H1 (cell line): ENCODE measurements at regions not wholly inside any gene's neighbourhood (a gene's known extent, or its start where the extent isn't known, plus 50 kb on each side); places are given as distances from the start of the nearest gene placed in this dataset.

Experiments
- CTCF ChIA-PET: fragments of 300-600 bp; sonication (Branson Sonifier 250); formaldehyde crosslinking; loops from one replicate; lab custom pipeline; 2021; ENCODE audit not compliant: partially characterized antibody; lab: Charles Lee
- POLR2A ChIA-PET: fragments of 300-600 bp; sonication (Branson Sonifier 250); formaldehyde crosslinking; loops from one replicate; lab custom pipeline; 2021; ENCODE audit warnings: inconsistent platforms; ENCODE audit not compliant: partially characterized antibody; lab: Charles Lee
- DNase-seq, 2 experiments: peaks; one replicate each; pipeline versions ENCODE4 v3.0.0 to v3.0.0-alpha.2; 2010 to 2022; ENCODE audit warnings: low spot score in 2 of 2, low read depth in 1 of 2, mixed read lengths in 1 of 2
- FAIRE-seq: peaks from 2 replicates; lab custom pipeline; 2011; peaks lifted over from hg19 to GRCh38; lab: Jason Lieb, UNC
- H2AFZ ChIP-seq: 2 replicates; pipeline ENCODE4 v1.8.1; 2012; ENCODE audit warnings: low read length, inconsistent platforms
- H2AK5ac ChIP-seq: 2 replicates; pipeline ENCODE4 v1.6.1; 2013; ENCODE audit warnings: low read depth, low read length
- H2BK120ac ChIP-seq: replicated peaks from 2 replicates; pipeline ENCODE3; 2013; ENCODE audit warnings: low read depth, low read length, inconsistent platforms
- H2BK12ac ChIP-seq: 2 replicates; pipeline ENCODE4 v1.6.1; 2013; ENCODE audit warnings: low read depth, low read length
- H2BK15ac ChIP-seq: 2 replicates; pipeline ENCODE4 v1.6.1; 2013; ENCODE audit warnings: low read length
- H2BK20ac ChIP-seq: 2 replicates; pipeline ENCODE4 v1.6.1; 2013; ENCODE audit warnings: low read length
- H2BK5ac ChIP-seq: 2 replicates; pipeline ENCODE4 v1.6.1; 2013; ENCODE audit warnings: low read depth, low read length
- H3K14ac ChIP-seq: 2 replicates; pipeline ENCODE4 v1.6.1; 2013; ENCODE audit warnings: inconsistent platforms; ENCODE audit not compliant: insufficient read length
- H3K18ac ChIP-seq: 2 replicates; pipeline ENCODE4 v1.6.1; 2013; ENCODE audit warnings: low read length; ENCODE audit errors: extremely low read depth
- H3K23ac ChIP-seq: 2 replicates; pipeline ENCODE4 v1.6.1; 2013; ENCODE audit warnings: inconsistent platforms; ENCODE audit not compliant: insufficient read length
- H3K23me2 ChIP-seq: 2 replicates; pipeline ENCODE4 v1.6.1; 2013; ENCODE audit warnings: low read depth, low read length
- H3K27ac ChIP-seq: 2 replicates; pipeline ENCODE4 v1.6.1; 2011; ENCODE audit warnings: low read depth, low read length, inconsistent platforms
- H3K27me3 ChIP-seq, 4 experiments: replicated peaks in 1 of 4; 1 replicate in 1 of 4; 2 replicates in 3 of 4; pipeline versions ENCODE4 v1.6.1 to v1.8.1; 2011 to 2013; ENCODE audit warnings: low read length in 3 of 4, mild to moderate bottlenecking in 3 of 4, inconsistent platforms in 2 of 4, mixed read lengths in 2 of 4, moderate library complexity in 1 of 4; ENCODE audit not compliant: control insufficient read depth in 3 of 4, insufficient read depth in 3 of 4; ENCODE audit errors: extremely low read depth in 1 of 4
- H3K36me3 ChIP-seq, 4 experiments: 2 replicates each; pipeline versions ENCODE4 v1.6.1 to v1.8.1; 2011 to 2013; ENCODE audit warnings: mild to moderate bottlenecking in 4 of 4, low read length in 3 of 4, moderate library complexity in 2 of 4, control low read depth in 1 of 4, inconsistent platforms in 1 of 4; ENCODE audit not compliant: insufficient read depth in 4 of 4, control insufficient read depth in 2 of 4
- H3K4ac ChIP-seq: replicated peaks from 2 replicates; pipeline ENCODE3; 2013; ENCODE audit warnings: low read length, low read depth, mixed read lengths, inconsistent platforms; ENCODE audit not compliant: insufficient read length
- H3K4me1 ChIP-seq, 4 experiments: replicated peaks in 1 of 4; 1 replicate in 1 of 4; 2 replicates in 3 of 4; pipeline versions ENCODE4 v1.6.1 to v1.8.1; 2011 to 2013; ENCODE audit warnings: low read length in 3 of 4, inconsistent platforms in 2 of 4, mixed read lengths in 1 of 4; ENCODE audit not compliant: insufficient read depth in 4 of 4, control insufficient read depth in 3 of 4
- H3K4me2 ChIP-seq, 2 experiments: 2 replicates each; pipeline versions ENCODE4 v1.6.1 to v1.8.1; 2011 to 2013; ENCODE audit warnings: low read depth in 2 of 2, low read length in 2 of 2, control low read depth in 1 of 2, inconsistent platforms in 1 of 2, mild to moderate bottlenecking in 1 of 2; ENCODE audit not compliant: insufficient read depth in 1 of 2
- H3K4me3 ChIP-seq, 4 experiments: fragments of 200-600, 300-600 bp in 1 of 4; sonication (generic), shearing (Covaris generic), sonication (Bioruptor Twin) in 1 of 4; 2 replicates each; pipeline versions ENCODE4 v1.5.1 to v1.8.1; 2011 to 2016; ENCODE audit warnings: low read length in 4 of 4, low read depth in 3 of 4, control low read depth in 2 of 4, inconsistent platforms in 2 of 4, mild to moderate bottlenecking in 2 of 4, mixed read lengths in 1 of 4, moderate library complexity in 1 of 4; ENCODE audit not compliant: insufficient read depth in 2 of 4; ENCODE audit errors: extremely low read depth in 1 of 4
- H3K56ac ChIP-seq: replicated peaks from 2 replicates; pipeline ENCODE3; 2013; ENCODE audit warnings: low read depth, mild to moderate bottlenecking, mixed read lengths, low read length, inconsistent platforms; ENCODE audit not compliant: insufficient read length
- H3K79me1 ChIP-seq: 2 replicates; pipeline ENCODE4 v1.6.1; 2013; ENCODE audit warnings: low read depth, low read length, control low read depth
- H3K79me2 ChIP-seq, 2 experiments: 2 replicates each; pipeline versions ENCODE4 v1.6.1 to v1.8.1; 2012 to 2013; ENCODE audit warnings: low read length in 2 of 2, mild to moderate bottlenecking in 2 of 2, inconsistent platforms in 1 of 2; ENCODE audit not compliant: insufficient read depth in 2 of 2, control insufficient read depth in 1 of 2
- H3K9ac ChIP-seq, 4 experiments: replicated peaks in 1 of 4; 1 replicate in 1 of 4; 2 replicates in 3 of 4; pipeline versions ENCODE4 v1.6.1 to v1.8.1; 2011 to 2013; ENCODE audit warnings: low read depth in 3 of 4, low read length in 3 of 4, control low read depth in 2 of 4, mild to moderate bottlenecking in 2 of 4, moderate library complexity in 2 of 4, inconsistent platforms in 1 of 4; ENCODE audit errors: extremely low read depth in 1 of 4
- H3K9me3 ChIP-seq, 2 experiments: 2 replicates each; pipeline versions ENCODE4 v1.6.1 to v1.8.1; 2012 to 2013; ENCODE audit warnings: mild to moderate bottlenecking in 2 of 2, moderate library complexity in 2 of 2, control low read depth in 1 of 2, inconsistent platforms in 1 of 2, low read depth in 1 of 2, low read length in 1 of 2, mixed read lengths in 1 of 2; ENCODE audit not compliant: insufficient read depth in 2 of 2
- H4K20me1 ChIP-seq, 2 experiments: replicated peaks in 1 of 2; 2 replicates each; pipeline versions ENCODE3 to v1.8.1; 2011 to 2013; ENCODE audit warnings: inconsistent platforms in 2 of 2, low read length in 2 of 2, mild to moderate bottlenecking in 1 of 2; ENCODE audit not compliant: insufficient read depth in 2 of 2, control insufficient read depth in 1 of 2
- H4K5ac ChIP-seq: 2 replicates; pipeline ENCODE4 v1.6.1; 2013; ENCODE audit warnings: low read length, low read depth, mixed read lengths, inconsistent platforms; ENCODE audit not compliant: insufficient read length
- H4K8ac ChIP-seq: 2 replicates; pipeline ENCODE4 v1.8.0; 2013; ENCODE audit warnings: mild to moderate bottlenecking, moderate library complexity, low read length, inconsistent platforms; ENCODE audit not compliant: insufficient read depth; ENCODE audit errors: extremely low read depth
- H4K91ac ChIP-seq: replicated peaks from 2 replicates; pipeline ENCODE3; 2013; ENCODE audit warnings: low read length, mixed read lengths, inconsistent platforms; ENCODE audit not compliant: insufficient read length
- CBX8 ChIP-seq: fragments of 300-800, 300-1000 bp; sonication (generic); IDR thresholded peaks from 2 replicates; pipeline ENCODE4 v1.7.1; 2016; ENCODE audit warnings: low read depth, low read length, borderline replicate concordance
- EGR1 ChIP-seq: IDR thresholded peaks from 2 replicates; pipeline ENCODE4 v1.6.1; 2011; ENCODE audit warnings: low read depth, low read length, borderline replicate concordance
- GABPA ChIP-seq: IDR thresholded peaks from 2 replicates; pipeline ENCODE4 v1.6.1; 2011; ENCODE audit warnings: mild to moderate bottlenecking, low read length, moderate library complexity, borderline replicate concordance; ENCODE audit not compliant: insufficient read depth
- JUN ChIP-seq: IDR thresholded peaks from 2 replicates; pipeline ENCODE4 v1.6.1; 2011; ENCODE audit warnings: low read depth, mild to moderate bottlenecking, improper control_type of control experiment, low read length
- NANOG ChIP-seq: IDR thresholded peaks from 2 replicates; pipeline ENCODE4 v1.6.1; 2011; ENCODE audit warnings: low read length, low read depth, mild to moderate bottlenecking, inconsistent platforms; ENCODE audit not compliant: insufficient read depth, poor library complexity, severe bottlenecking
- SIX5 ChIP-seq: IDR thresholded peaks from 2 replicates; pipeline ENCODE4 v1.6.1; 2011; ENCODE audit warnings: mild to moderate bottlenecking, low read depth, low read length
- SP4 ChIP-seq: IDR thresholded peaks from 2 replicates; pipeline ENCODE4 v1.6.1; 2012; ENCODE audit warnings: low read length, inconsistent platforms
- WGBS, 2 experiments: shearing (Covaris generic) in 1 of 2; methylation state at CpG; one replicate each; pipeline versions ENCODE4 v1.1.6 to v1.1.7; 2013 to 2015; ENCODE audit warnings: low lambda C conversion rate in 2 of 2, mixed read lengths in 2 of 2, inconsistent platforms in 1 of 2, low coverage in 1 of 2, missing lambda C conversion rate in 1 of 2; ENCODE audit not compliant: insufficient replicate concordance in 2 of 2, insufficient coverage in 1 of 2, insufficient read length in 1 of 2; ENCODE audit errors: extremely low coverage in 1 of 2, missing lambda C conversion rate in 1 of 2; 5-methylcytosine and 5-hydroxymethylcytosine counted together

- no peak overlapping the region for H3K18ac ChIP-seq
- H3K36me3 ChIP-seq = no peaks in the 10 kb centered on the region
- H3K27me3 ChIP-seq = no peaks in the 10 kb centered on the region
- H4K8ac ChIP-seq = no peak overlapping the region
- H3K4me3 ChIP-seq = no peak overlapping the region
- no peaks in the 10 kb centered on the region for H4K20me1 ChIP-seq
- no peak for TF ChIP-seq CBX8
- no peak for TF ChIP-seq SP4
- TF ChIP-seq JUN = no peak
- TF ChIP-seq GABPA = no peak
- no peak for TF ChIP-seq SIX5
- TF ChIP-seq NANOG = no peak
- no peak for TF ChIP-seq EGR1
- H3K23me2 ChIP-seq = peaks cover 2% of the 10 kb centered on the region; the same call in 1 of the 2 replicates
- H2BK120ac ChIP-seq = no peak overlapping the region
- CTCF ChIA-PET = interaction anchor here (0.7 to 1.0 kb wide), 2 partner anchors 117 to 120 kb away, joined by 3 read pairs; no protein-coding TSS in a partner anchor
- POLR2A ChIA-PET = interaction anchor here (0.9 kb wide), 1 partner anchor 17 kb away, joined by 3 read pairs; no protein-coding TSS in a partner anchor
- no peak overlapping the region for H3K4me2 ChIP-seq
- no peak overlapping the region for H2AFZ ChIP-seq
- H2AK5ac ChIP-seq = no peak overlapping the region
- H3K9ac ChIP-seq = no peak overlapping the region
- H2BK12ac ChIP-seq = no peak overlapping the region
- no peak overlapping the region for H3K14ac ChIP-seq
- no peak overlapping the region for H2BK15ac ChIP-seq
- no peak overlapping the region for H2BK20ac ChIP-seq
- H3K79me2 ChIP-seq = no peaks in the 10 kb centered on the region
- no peak overlapping the region for H3K27ac ChIP-seq
- no peak overlapping the region for H2BK5ac ChIP-seq
- no peaks in the 10 kb centered on the region for H3K4me1 ChIP-seq
- no peak overlapping the region for H4K91ac ChIP-seq
- no peak overlapping the region for H3K4ac ChIP-seq
- H3K79me1 ChIP-seq = no peaks in the 10 kb centered on the region
- FAIRE-seq (no peak), DNase-seq (no peak)
- H3K56ac ChIP-seq = no peak overlapping the region
- H3K9me3 ChIP-seq = no peaks in the 10 kb centered on the region
- 92% methylated on average over 1 of the region's 1 CpG; no CpG with 5 or more reads in 1 of the 2 experiments for WGBS, 2 experiments
- no peak overlapping the region for H4K5ac ChIP-seq
- H3K23ac ChIP-seq = no peak overlapping the region
Observed at GRCh38 chr14:56374421-56374820, 205.2 kb upstream of the TMEM260 start.
